ENCODE measurements at regions not wholly inside any gene's neighbourhood (a gene's known extent, or its start where the extent isn't known, plus 50 kb on each side); places are given as distances from the start of the nearest gene placed in this dataset.
"Not testable (repeated sequence)": the region's sequence is repeated elsewhere in the genome, so short reads cannot be mapped to it uniquely, and the experiment has no call there.

GRCh38 chr4:49129870-49130269 lies 143.8 kb downstream of the CWH43 start:
- H3K79me2 ChIP-seq (ENCODE audit: low read length); H4K20me1 ChIP-seq (ENCODE audit: insufficient read depth, low read depth, low read length); H3K4me3 ChIP-seq (ENCODE audit: low read length); H3K27ac ChIP-seq (ENCODE audit: low read length); H3K4me1 ChIP-seq (ENCODE audit: low read length); H3K36me3 ChIP-seq (ENCODE audit: insufficient read depth, low read length); H3K9me2 ChIP-seq (replicated peaks; ENCODE audit: insufficient read depth, low read length); H3K9ac ChIP-seq (ENCODE audit: low read length); H3K9me3 ChIP-seq (ENCODE audit: low read length); H3K4me2 ChIP-seq (ENCODE audit: low read depth, low read length, poor library complexity, severe bottlenecking); DNase-seq; H3K27me3 ChIP-seq (ENCODE audit: low read length); H2AFZ ChIP-seq (ENCODE audit: low read length): not testable (repeated sequence)

DNA sequence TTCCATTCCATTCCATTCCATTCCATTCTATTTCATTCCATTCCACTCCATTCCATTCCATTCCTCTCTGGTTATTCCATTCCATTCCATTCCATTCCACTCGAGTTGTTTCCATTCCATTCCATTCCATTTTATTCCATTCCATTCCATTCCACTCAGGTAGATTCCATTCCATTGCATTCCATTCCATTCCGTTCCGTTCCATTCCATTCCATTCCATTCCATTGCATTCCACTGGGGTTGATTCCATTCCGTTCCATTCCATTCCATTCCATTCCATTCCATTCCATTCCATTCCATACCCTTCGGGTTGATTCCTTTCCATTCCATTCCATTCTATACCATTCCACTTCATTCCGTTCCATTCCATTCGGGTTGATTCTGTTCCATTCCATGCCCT lies 144.6 kb downstream of the CWH43 start:
- not testable (repeated sequence) for H2AFZ ChIP-seq (ENCODE audit: low read length); H3K36me3 ChIP-seq (ENCODE audit: insufficient read depth, low read length); H3K9ac ChIP-seq (ENCODE audit: low read length); H3K4me3 ChIP-seq (ENCODE audit: low read length); H3K9me3 ChIP-seq (ENCODE audit: low read length); H3K27me3 ChIP-seq (ENCODE audit: low read length); H3K27ac ChIP-seq (ENCODE audit: low read length); H4K20me1 ChIP-seq (ENCODE audit: insufficient read depth, low read depth, low read length); DNase-seq; H3K4me2 ChIP-seq (ENCODE audit: low read depth, low read length, poor library complexity, severe bottlenecking); H3K79me2 ChIP-seq (ENCODE audit: low read length); H3K4me1 ChIP-seq (ENCODE audit: low read length); H3K9me2 ChIP-seq (replicated peaks; ENCODE audit: insufficient read depth, low read length)

- not testable (repeated sequence) for DNase-seq; H3K27ac ChIP-seq (ENCODE audit: low read length); H3K4me1 ChIP-seq (ENCODE audit: low read length); H3K9me3 ChIP-seq (ENCODE audit: low read length); H3K4me2 ChIP-seq (ENCODE audit: low read depth, low read length, poor library complexity, severe bottlenecking); H3K9ac ChIP-seq (ENCODE audit: low read length); H3K27me3 ChIP-seq (ENCODE audit: low read length); H4K20me1 ChIP-seq (ENCODE audit: insufficient read depth, low read depth, low read length); H2AFZ ChIP-seq (ENCODE audit: low read length); H3K79me2 ChIP-seq (ENCODE audit: low read length); H3K9me2 ChIP-seq (replicated peaks; ENCODE audit: insufficient read depth, low read length); H3K4me3 ChIP-seq (ENCODE audit: low read length); H3K36me3 ChIP-seq (ENCODE audit: insufficient read depth, low read length)
Observed at GRCh38 chr4:49137043-49137442, 151.0 kb downstream of the CWH43 start.

DNA sequence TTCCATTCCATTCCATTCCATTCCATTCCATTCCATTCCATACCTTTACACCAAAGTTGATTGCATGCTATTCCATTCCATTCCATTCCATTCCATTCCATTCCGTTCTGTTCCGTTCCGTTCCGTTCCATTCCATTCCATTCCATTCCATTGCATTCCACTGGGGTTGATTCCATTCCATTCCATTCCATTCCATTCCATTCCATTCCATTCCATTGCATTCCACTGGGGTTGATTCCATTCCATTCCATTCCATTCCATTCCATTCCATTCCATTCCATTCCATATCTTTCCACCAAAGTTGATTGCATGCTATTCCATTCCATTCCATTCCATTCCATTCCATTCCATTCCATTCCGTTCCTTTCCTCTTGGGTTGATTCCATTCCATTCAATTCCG lies 151.9 kb downstream of the CWH43 start:
- not testable (repeated sequence) for H3K9me2 ChIP-seq (replicated peaks; ENCODE audit: insufficient read depth, low read length); H3K9ac ChIP-seq (ENCODE audit: low read length); H3K79me2 ChIP-seq (ENCODE audit: low read length); H3K4me2 ChIP-seq (ENCODE audit: low read depth, low read length, poor library complexity, severe bottlenecking); H3K27ac ChIP-seq (ENCODE audit: low read length); H3K36me3 ChIP-seq (ENCODE audit: insufficient read depth, low read length); H3K27me3 ChIP-seq (ENCODE audit: low read length); H3K4me1 ChIP-seq (ENCODE audit: low read length); H3K9me3 ChIP-seq (ENCODE audit: low read length); H3K4me3 ChIP-seq (ENCODE audit: low read length); H2AFZ ChIP-seq (ENCODE audit: low read length); H4K20me1 ChIP-seq (ENCODE audit: insufficient read depth, low read depth, low read length)
- DNase-seq = peak; percentile 4

GRCh38 chr4:49138818-49139217 lies 152.7 kb downstream of the CWH43 start:
- not testable (repeated sequence) for H3K4me1 ChIP-seq (ENCODE audit: low read length); H2AFZ ChIP-seq (ENCODE audit: low read length); H3K9me3 ChIP-seq (ENCODE audit: low read length); H3K36me3 ChIP-seq (ENCODE audit: insufficient read depth, low read length); H3K27ac ChIP-seq (ENCODE audit: low read length); H4K20me1 ChIP-seq (ENCODE audit: insufficient read depth, low read depth, low read length); H3K9ac ChIP-seq (ENCODE audit: low read length); H3K9me2 ChIP-seq (replicated peaks; ENCODE audit: insufficient read depth, low read length); DNase-seq; H3K27me3 ChIP-seq (ENCODE audit: low read length); H3K79me2 ChIP-seq (ENCODE audit: low read length); H3K4me2 ChIP-seq (ENCODE audit: low read depth, low read length, poor library complexity, severe bottlenecking); H3K4me3 ChIP-seq (ENCODE audit: low read length)

DNA sequence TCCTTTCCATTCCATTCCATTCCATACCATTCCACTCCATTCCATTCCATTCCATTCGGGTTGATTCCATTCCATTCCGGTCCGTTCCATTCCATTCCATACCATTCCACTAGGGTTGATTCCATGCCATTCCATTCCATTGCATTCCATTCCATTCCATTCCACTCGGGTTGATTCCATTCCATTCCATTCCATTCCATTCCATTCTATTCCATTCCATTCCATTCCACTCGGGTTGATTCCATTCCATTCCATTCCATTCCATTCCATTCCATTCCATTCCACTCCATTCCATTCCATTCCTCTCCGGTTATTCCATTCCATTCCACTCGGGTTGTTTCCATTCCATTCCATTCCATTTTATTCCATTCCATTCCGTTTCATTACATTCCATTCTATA lies 153.4 kb downstream of the CWH43 start:
- not testable (repeated sequence) for H3K4me1 ChIP-seq (ENCODE audit: low read length); H4K20me1 ChIP-seq (ENCODE audit: insufficient read depth, low read depth, low read length); H3K9ac ChIP-seq (ENCODE audit: low read length); H3K36me3 ChIP-seq (ENCODE audit: insufficient read depth, low read length); H3K9me3 ChIP-seq (ENCODE audit: low read length); H3K4me2 ChIP-seq (ENCODE audit: low read depth, low read length, poor library complexity, severe bottlenecking); H3K27me3 ChIP-seq (ENCODE audit: low read length); H2AFZ ChIP-seq (ENCODE audit: low read length); H3K79me2 ChIP-seq (ENCODE audit: low read length); DNase-seq; H3K4me3 ChIP-seq (ENCODE audit: low read length); H3K27ac ChIP-seq (ENCODE audit: low read length); H3K9me2 ChIP-seq (replicated peaks; ENCODE audit: insufficient read depth, low read length)

DNA sequence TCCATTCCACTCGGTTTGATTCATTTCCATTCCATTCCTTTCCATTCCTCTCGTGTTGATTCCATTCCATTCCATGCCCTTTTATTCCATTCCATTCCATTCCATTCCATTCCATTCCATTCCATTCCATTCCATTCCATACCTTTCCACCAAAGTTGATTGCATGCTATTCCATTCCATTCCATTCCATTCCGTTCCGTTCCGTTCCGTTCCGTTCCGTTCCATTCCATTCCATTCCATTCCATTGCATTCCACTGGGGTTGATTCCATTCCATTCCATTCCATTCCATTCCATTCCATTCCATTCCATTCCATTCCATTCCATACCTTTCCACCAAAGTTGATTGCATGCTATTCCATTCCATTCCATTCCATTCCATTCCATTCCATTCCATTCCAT lies 154.3 kb downstream of the CWH43 start:
- H3K9ac ChIP-seq (ENCODE audit: low read length); H2AFZ ChIP-seq (ENCODE audit: low read length); H3K36me3 ChIP-seq (ENCODE audit: insufficient read depth, low read length); H3K27ac ChIP-seq (ENCODE audit: low read length); H3K27me3 ChIP-seq (ENCODE audit: low read length); H3K4me2 ChIP-seq (ENCODE audit: low read depth, low read length, poor library complexity, severe bottlenecking); H3K79me2 ChIP-seq (ENCODE audit: low read length); H3K4me3 ChIP-seq (ENCODE audit: low read length); H3K9me3 ChIP-seq (ENCODE audit: low read length); DNase-seq; H4K20me1 ChIP-seq (ENCODE audit: insufficient read depth, low read depth, low read length); H3K9me2 ChIP-seq (replicated peaks; ENCODE audit: insufficient read depth, low read length); H3K4me1 ChIP-seq (ENCODE audit: low read length): not testable (repeated sequence)

DNA sequence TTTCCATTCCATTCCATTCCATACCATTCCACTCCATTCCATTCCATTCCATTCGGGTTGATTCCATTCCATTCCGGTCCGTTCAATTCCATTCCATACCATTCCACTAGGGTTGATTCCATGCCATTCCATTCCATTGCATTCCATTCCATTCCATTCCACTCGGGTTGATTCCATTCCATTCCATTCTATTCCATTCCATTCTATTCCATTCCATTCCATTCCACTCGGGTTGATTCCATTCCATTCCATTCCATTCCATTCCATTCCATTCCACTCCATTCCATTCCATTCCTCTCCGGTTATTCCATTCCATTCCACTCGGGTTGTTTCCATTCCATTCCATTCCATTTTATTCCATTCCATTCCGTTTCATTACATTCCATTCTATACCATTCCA lies 155.9 kb downstream of the CWH43 start:
- not testable (repeated sequence) for H3K4me3 ChIP-seq (ENCODE audit: low read length); DNase-seq; H3K9me3 ChIP-seq (ENCODE audit: low read length); H3K9ac ChIP-seq (ENCODE audit: low read length); H3K9me2 ChIP-seq (replicated peaks; ENCODE audit: insufficient read depth, low read length); H3K27ac ChIP-seq (ENCODE audit: low read length); H3K36me3 ChIP-seq (ENCODE audit: insufficient read depth, low read length); H3K27me3 ChIP-seq (ENCODE audit: low read length); H4K20me1 ChIP-seq (ENCODE audit: insufficient read depth, low read depth, low read length); H3K4me2 ChIP-seq (ENCODE audit: low read depth, low read length, poor library complexity, severe bottlenecking); H3K79me2 ChIP-seq (ENCODE audit: low read length); H2AFZ ChIP-seq (ENCODE audit: low read length); H3K4me1 ChIP-seq (ENCODE audit: low read length)

DNA sequence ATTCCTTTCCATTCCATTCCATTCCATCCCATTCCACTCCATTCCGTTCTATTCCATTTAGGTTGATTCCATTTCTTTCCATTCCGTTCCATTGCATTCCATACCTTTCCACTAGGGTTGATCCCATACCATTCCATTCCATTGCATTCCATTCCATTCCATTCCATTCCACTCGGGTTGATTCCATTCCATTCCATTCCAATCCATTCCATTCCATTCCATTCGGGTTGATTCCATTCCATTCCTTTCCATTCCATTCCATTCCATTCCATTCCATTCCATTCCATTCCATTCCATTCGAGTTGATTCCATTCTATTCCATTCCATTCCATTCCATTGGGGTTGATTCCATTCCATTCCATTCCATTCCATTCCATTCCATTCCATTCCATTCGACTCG lies 161.1 kb downstream of the CWH43 start:
- not testable (repeated sequence) for H3K4me3 ChIP-seq (ENCODE audit: low read length); H3K9me2 ChIP-seq (replicated peaks; ENCODE audit: insufficient read depth, low read length); H3K36me3 ChIP-seq (ENCODE audit: insufficient read depth, low read length); H2AFZ ChIP-seq (ENCODE audit: low read length); H4K20me1 ChIP-seq (ENCODE audit: insufficient read depth, low read depth, low read length); DNase-seq; H3K4me2 ChIP-seq (ENCODE audit: low read depth, low read length, poor library complexity, severe bottlenecking); H3K27me3 ChIP-seq (ENCODE audit: low read length); H3K4me1 ChIP-seq (ENCODE audit: low read length); H3K27ac ChIP-seq (ENCODE audit: low read length); H3K79me2 ChIP-seq (ENCODE audit: low read length); H3K9ac ChIP-seq (ENCODE audit: low read length)
- H3K9me3 ChIP-seq (ENCODE audit: low read length) = peaks cover 25% of the 10 kb centered on the region
